Fibroblast of the aortic adventitia (primary cell): ENCODE measurements at regions not wholly inside any gene's neighbourhood (a gene's known extent, or its start where the extent isn't known, plus 50 kb on each side); places are given as distances from the start of the nearest gene placed in this dataset.
A peak's percentile ranks its signal among the peaks of the same experiment; 100 is the strongest.

Experiments
- DNase-seq: peaks from one replicate; pipeline ENCODE4 v3.0.0-alpha.2; 2010; ENCODE audit warnings: low read depth
- H3K4me3 ChIP-seq: 2 replicates; pipeline ENCODE4 v1.5.1; 2011; ENCODE audit warnings: low read depth, mild to moderate bottlenecking, control low read depth, low read length, moderate library complexity
- TF ChIP-seq, protein P1 (sequence below): IDR thresholded peaks from 2 replicates; pipeline ENCODE4 v1.5.1; 2011; ENCODE audit warnings: mild to moderate bottlenecking, low read length, control low read depth, inconsistent platforms; ENCODE audit not compliant: insufficient read depth

- DNase-seq = no peak
- no peak overlapping the region for H3K4me3 ChIP-seq
- TF ChIP-seq, protein P1, sequence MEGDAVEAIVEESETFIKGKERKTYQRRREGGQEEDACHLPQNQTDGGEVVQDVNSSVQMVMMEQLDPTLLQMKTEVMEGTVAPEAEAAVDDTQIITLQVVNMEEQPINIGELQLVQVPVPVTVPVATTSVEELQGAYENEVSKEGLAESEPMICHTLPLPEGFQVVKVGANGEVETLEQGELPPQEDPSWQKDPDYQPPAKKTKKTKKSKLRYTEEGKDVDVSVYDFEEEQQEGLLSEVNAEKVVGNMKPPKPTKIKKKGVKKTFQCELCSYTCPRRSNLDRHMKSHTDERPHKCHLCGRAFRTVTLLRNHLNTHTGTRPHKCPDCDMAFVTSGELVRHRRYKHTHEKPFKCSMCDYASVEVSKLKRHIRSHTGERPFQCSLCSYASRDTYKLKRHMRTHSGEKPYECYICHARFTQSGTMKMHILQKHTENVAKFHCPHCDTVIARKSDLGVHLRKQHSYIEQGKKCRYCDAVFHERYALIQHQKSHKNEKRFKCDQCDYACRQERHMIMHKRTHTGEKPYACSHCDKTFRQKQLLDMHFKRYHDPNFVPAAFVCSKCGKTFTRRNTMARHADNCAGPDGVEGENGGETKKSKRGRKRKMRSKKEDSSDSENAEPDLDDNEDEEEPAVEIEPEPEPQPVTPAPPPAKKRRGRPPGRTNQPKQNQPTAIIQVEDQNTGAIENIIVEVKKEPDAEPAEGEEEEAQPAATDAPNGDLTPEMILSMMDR = no peak
Measured at GRCh38 chr5:63154476-63155309, 576.1 kb downstream of the LRRC70 start.

GRCh38 chr5:63152871-63153270 is 574.3 kb downstream of the LRRC70 start:
- TF ChIP-seq, protein P1 = no peak
- H3K4me3 ChIP-seq = no peak overlapping the region
- no peak for DNase-seq

- TF ChIP-seq, protein P1 = no peak
- H3K4me3 ChIP-seq = no peak overlapping the region
- peak; percentile 50 for DNase-seq
Measured at GRCh38 chr5:63145167-63145566, 566.5 kb downstream of the LRRC70 start.

DNA sequence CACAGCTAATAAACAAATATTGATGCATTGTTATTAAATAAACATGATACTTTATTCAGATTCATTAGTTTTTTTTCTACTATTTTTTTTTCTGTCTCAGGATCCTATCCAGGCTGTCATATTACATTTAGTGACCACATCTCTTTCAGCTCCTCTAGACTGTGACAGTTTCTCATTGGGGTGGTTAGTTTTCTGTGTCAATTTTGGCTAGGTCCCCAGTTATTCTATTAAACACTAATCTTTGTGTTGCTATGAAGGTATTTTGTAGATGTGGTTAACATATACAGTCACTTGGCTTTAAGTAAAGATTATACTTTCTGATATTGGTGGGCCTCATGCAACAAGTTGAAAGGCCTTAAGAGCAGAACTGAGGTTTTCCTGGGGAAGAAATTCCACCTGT is 563.0 kb downstream of the LRRC70 start:
- DNase-seq = no peak
- TF ChIP-seq, protein P1 = no peak
- no peak overlapping the region for H3K4me3 ChIP-seq

GRCh38 chr5:63135291-63135690 is 556.7 kb downstream of the LRRC70 start:
- no peak for DNase-seq
- TF ChIP-seq, protein P1 = no peak
- H3K4me3 ChIP-seq = no peak overlapping the region

- TF ChIP-seq, protein P1 = no peak
- DNase-seq = peak; percentile 60
- no peak overlapping the region for H3K4me3 ChIP-seq
Measured at GRCh38 chr5:63131626-63132285, 553.1 kb downstream of the LRRC70 start.
